KMS-11 (cell line): ENCODE measurements at regions not wholly inside any gene's neighbourhood (a gene's known extent, or its start where the extent isn't known, plus 50 kb on each side); places are given as distances from the start of the nearest gene placed in this dataset.

Source experiments
- H2AFZ ChIP-seq: fragments of 200-600 bp; sonication (generic); 2 replicates; pipeline ENCODE4 v1.6.1; 2016; ENCODE audit warnings: antibody characterized with exemption, mixed run types, low read depth
- H3K27ac ChIP-seq: fragments of 200-600 bp; sonication (generic); 2 replicates; pipeline ENCODE4 v1.6.1; 2016; ENCODE audit warnings: mild to moderate bottlenecking, mixed run types
- H3K27me3 ChIP-seq: fragments of 200-600 bp; sonication (generic); 2 replicates; pipeline ENCODE4 v1.6.1; 2017; ENCODE audit warnings: mild to moderate bottlenecking, low read depth, mixed run types, moderate library complexity; ENCODE audit not compliant: insufficient read depth
- H3K36me3 ChIP-seq: fragments of 200-600 bp; sonication (generic); 2 replicates; pipeline ENCODE4 v1.6.1; 2017; ENCODE audit warnings: mild to moderate bottlenecking, mixed run types; ENCODE audit not compliant: insufficient read depth
- H3K4me1 ChIP-seq: fragments of 200-600 bp; sonication (generic); 2 replicates; pipeline ENCODE4 v1.6.1; 2016; ENCODE audit warnings: mild to moderate bottlenecking, low read depth, mixed run types; ENCODE audit not compliant: poor library complexity, severe bottlenecking
- H3K4me2 ChIP-seq: fragments of 200-600 bp; sonication (generic); 2 replicates; pipeline ENCODE4 v1.7.0; 2016; ENCODE audit warnings: mild to moderate bottlenecking, mixed run types
- H3K4me3 ChIP-seq: fragments of 200-600 bp; sonication (generic); IDR thresholded peaks from 2 replicates; pipeline ENCODE4 v1.6.1; 2017; ENCODE audit warnings: low read depth, low read length, mixed read lengths; ENCODE audit not compliant: insufficient read depth
- H3K79me2 ChIP-seq: fragments of 200-600 bp; sonication (generic); 2 replicates; pipeline ENCODE4 v1.6.1; 2016; ENCODE audit warnings: low read depth, mixed run types; ENCODE audit not compliant: insufficient read depth
- H3K9ac ChIP-seq: fragments of 200-600 bp; sonication (generic); 2 replicates; pipeline ENCODE4 v1.6.1; 2016; ENCODE audit warnings: mild to moderate bottlenecking, mixed run types
- H4K20me1 ChIP-seq: fragments of 200-600 bp; sonication (generic); 2 replicates; pipeline ENCODE4 v1.6.1; 2016; ENCODE audit warnings: mild to moderate bottlenecking, mixed run types; ENCODE audit not compliant: insufficient read depth
- CTCF ChIP-seq: fragments of 200-600 bp; sonication (generic); conservative IDR thresholded peaks from 2 replicates; pipeline ENCODE4 v1.6.1; 2017; ENCODE audit warnings: low read depth, mild to moderate bottlenecking, antibody characterized with exemption, low read length, moderate library complexity, mixed read lengths

- no peak overlapping the region for H3K27ac ChIP-seq
- no peak overlapping the region for H3K4me3 ChIP-seq
- no peak overlapping the region for H2AFZ ChIP-seq
- H3K79me2 ChIP-seq, result no peaks in the 10 kb centered on the region
- no peak overlapping the region for H3K9ac ChIP-seq
- no peaks in the 10 kb centered on the region for H4K20me1 ChIP-seq
- TF ChIP-seq CTCF, result no peak
- no peaks in the 10 kb centered on the region for H3K27me3 ChIP-seq
- H3K36me3 ChIP-seq, result no peaks in the 10 kb centered on the region
- no peak overlapping the region for H3K4me2 ChIP-seq
- H3K4me1 ChIP-seq, result no peaks in the 10 kb centered on the region
These were observed 494.2 kb upstream of the ZMIZ1 start for GRCh38 chr10:78574547-78574946.

GRCh38 chr10:78575400-78575799 is 493.4 kb upstream of the ZMIZ1 start:
- H4K20me1 ChIP-seq, result no peaks in the 10 kb centered on the region
- no peak overlapping the region for H3K4me3 ChIP-seq
- no peak for TF ChIP-seq CTCF
- H3K27ac ChIP-seq, result no peak overlapping the region
- no peak overlapping the region for H3K4me2 ChIP-seq
- no peaks in the 10 kb centered on the region for H3K27me3 ChIP-seq
- no peaks in the 10 kb centered on the region for H3K36me3 ChIP-seq
- H3K4me1 ChIP-seq, result no peaks in the 10 kb centered on the region
- no peak overlapping the region for H3K9ac ChIP-seq
- no peaks in the 10 kb centered on the region for H3K79me2 ChIP-seq
- no peak overlapping the region for H2AFZ ChIP-seq

DNA sequence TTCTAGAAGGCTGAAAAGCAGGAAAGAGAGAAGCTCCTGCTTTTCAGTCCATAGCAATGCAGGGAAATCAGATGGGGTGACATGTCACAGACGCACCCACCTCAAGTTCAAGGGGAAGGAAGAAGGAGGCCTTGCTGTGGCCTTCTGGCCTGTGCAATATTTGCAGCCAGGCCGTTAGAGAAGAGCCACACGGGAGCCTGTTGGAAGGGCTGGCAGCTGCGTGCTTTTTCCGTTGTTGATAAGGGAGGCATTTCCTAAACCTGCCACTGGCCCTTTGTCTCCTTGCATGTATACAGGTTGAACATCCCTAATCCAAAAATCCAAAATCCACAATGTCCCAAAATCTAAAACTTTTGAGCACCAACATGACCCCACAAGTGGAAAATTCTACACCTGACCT is 492.5 kb upstream of the ZMIZ1 start:
- H3K4me1 ChIP-seq, result no peaks in the 10 kb centered on the region
- no peak overlapping the region for H3K4me3 ChIP-seq
- H3K27ac ChIP-seq, result no peak overlapping the region
- H3K36me3 ChIP-seq, result no peaks in the 10 kb centered on the region
- no peak overlapping the region for H3K9ac ChIP-seq
- no peaks in the 10 kb centered on the region for H4K20me1 ChIP-seq
- no peak for TF ChIP-seq CTCF
- no peak overlapping the region for H2AFZ ChIP-seq
- H3K4me2 ChIP-seq, result no peak overlapping the region
- H3K79me2 ChIP-seq, result no peaks in the 10 kb centered on the region
- no peaks in the 10 kb centered on the region for H3K27me3 ChIP-seq

GRCh38 chr10:78577712-78578111 is 491.1 kb upstream of the ZMIZ1 start:
- Histone ChIP-seq H4K20me1 (no peaks in the 10 kb centered on the region), H2AFZ (no peak overlapping the region), H3K79me2 (no peaks in the 10 kb centered on the region), H3K4me2 (no peak overlapping the region), H3K4me1 (no peaks in the 10 kb centered on the region), H3K4me3 (no peak overlapping the region), H3K27ac (no peak overlapping the region), H3K36me3 (no peaks in the 10 kb centered on the region), H3K9ac (no peak overlapping the region), H3K27me3 (no peaks in the 10 kb centered on the region)
- no peak for TF ChIP-seq CTCF

GRCh38 chr10:78578929-78579328 is 489.8 kb upstream of the ZMIZ1 start:
- no peaks in the 10 kb centered on the region for H3K36me3 ChIP-seq
- no peak overlapping the region for H3K4me3 ChIP-seq
- H3K79me2 ChIP-seq, result no peaks in the 10 kb centered on the region
- no peak overlapping the region for H3K9ac ChIP-seq
- H4K20me1 ChIP-seq, result no peaks in the 10 kb centered on the region
- H3K27ac ChIP-seq, result no peak overlapping the region
- no peak overlapping the region for H3K4me2 ChIP-seq
- H3K27me3 ChIP-seq, result no peaks in the 10 kb centered on the region
- no peak for TF ChIP-seq CTCF
- H3K4me1 ChIP-seq, result no peaks in the 10 kb centered on the region
- H2AFZ ChIP-seq, result no peak overlapping the region
